Middle frontal gyrus (tissue), 1 donor: ENCODE measurements at regions not wholly inside any gene's neighbourhood (a gene's known extent, or its start where the extent isn't known, plus 50 kb on each side); places are given as distances from the start of the nearest gene placed in this dataset.
"Not testable (repeated sequence)": the region's sequence is repeated elsewhere in the genome, so short reads cannot be mapped to it uniquely, and the experiment has no call there.

Experiments
- DNase-seq: peaks from one replicate; pipeline ENCODE4 v3.0.0-alpha.2; 2015; ENCODE audit warnings: low spot score; ENCODE audit errors: extremely low spot score

DNA sequence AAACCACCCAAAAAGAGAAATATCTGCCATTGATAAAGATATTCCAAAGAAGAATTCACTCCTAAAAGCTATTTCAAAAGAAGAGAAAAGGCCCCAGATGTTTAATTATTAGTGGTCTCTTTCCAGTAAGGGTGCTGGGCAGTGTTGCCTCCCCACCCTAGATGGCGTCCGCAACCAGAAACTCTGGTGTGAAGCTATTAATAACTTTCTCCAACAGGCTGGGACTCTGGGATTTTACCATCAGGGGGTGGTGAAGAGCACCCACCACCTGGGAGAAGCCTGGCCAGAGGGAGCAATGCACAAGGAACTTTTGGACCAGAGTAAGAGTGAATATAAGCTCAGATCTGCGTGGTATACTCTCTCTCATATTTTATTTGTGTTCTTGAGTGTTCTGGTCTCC is 115.4 kb upstream of the TIAM1 start:
- DNase-seq, result no peak

- DNase-seq, result no peak
Observed at GRCh38 chr21:31457675-31458074, 113.6 kb upstream of the TIAM1 start.

- no peak for DNase-seq
Observed at GRCh38 chr21:31456201-31456600, 112.1 kb upstream of the TIAM1 start.

DNA sequence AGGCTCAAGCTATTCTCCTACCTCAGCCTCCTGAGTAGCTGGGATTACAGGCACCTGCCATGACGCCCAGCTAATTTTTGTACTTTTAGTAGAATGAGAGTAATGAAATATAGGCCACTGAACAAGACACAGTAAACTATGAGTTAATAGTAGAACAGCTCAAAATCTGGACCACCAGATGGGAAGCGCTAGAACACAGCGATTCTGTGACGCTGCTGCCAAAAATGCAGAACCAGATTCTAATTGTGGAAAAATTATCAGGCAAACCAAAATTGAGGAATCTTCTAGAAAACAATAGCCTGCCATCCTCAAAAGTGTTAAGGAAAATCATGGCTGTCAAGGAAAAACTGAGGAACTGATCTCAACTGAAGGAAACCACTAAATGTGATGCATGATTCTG is 111.4 kb upstream of the TIAM1 start:
- DNase-seq, result no peak

GRCh38 chr21:31450980-31451379 is 106.9 kb upstream of the TIAM1 start:
- DNase-seq, result no peak

- no peak for DNase-seq
Observed at GRCh38 chr21:31449921-31450535, 106.0 kb upstream of the TIAM1 start.

GRCh38 chr21:31448496-31448895 is 104.4 kb upstream of the TIAM1 start:
- no peak for DNase-seq

GRCh38 chr21:31447505-31447904 is 103.4 kb upstream of the TIAM1 start:
- DNase-seq, result no peak

DNA sequence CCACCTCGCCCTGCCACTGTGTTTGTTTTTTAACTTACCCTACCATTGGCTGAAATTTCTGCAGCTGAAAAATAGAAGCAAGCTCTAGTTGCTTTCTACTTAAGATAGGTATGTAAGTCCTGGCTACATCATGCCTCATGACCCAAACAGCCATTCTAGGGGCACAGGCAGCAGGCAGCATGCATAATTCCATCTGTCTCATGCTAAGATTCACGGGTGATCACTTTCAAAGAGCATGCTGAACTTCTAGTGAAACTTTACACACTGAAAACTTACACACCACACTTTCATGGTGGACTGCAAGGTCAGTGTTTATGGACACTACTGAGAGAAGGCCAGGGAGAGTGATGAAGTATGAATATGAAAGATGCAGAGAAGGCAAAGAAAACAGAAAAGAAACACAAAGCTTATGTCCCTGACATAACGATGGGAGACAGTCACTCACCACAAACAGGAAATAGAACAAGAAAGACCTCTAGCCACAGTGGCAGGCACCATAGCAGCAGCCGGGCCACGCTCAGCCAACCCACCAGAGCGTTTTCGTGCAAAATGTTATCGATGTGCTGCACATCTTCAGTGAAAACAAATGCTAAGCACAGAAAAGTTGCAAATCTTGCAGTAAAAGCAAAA is 102.3 kb upstream of the TIAM1 start:
- no peak for DNase-seq

GRCh38 chr21:31445137-31445536 is 101.1 kb upstream of the TIAM1 start:
- no peak for DNase-seq

DNA sequence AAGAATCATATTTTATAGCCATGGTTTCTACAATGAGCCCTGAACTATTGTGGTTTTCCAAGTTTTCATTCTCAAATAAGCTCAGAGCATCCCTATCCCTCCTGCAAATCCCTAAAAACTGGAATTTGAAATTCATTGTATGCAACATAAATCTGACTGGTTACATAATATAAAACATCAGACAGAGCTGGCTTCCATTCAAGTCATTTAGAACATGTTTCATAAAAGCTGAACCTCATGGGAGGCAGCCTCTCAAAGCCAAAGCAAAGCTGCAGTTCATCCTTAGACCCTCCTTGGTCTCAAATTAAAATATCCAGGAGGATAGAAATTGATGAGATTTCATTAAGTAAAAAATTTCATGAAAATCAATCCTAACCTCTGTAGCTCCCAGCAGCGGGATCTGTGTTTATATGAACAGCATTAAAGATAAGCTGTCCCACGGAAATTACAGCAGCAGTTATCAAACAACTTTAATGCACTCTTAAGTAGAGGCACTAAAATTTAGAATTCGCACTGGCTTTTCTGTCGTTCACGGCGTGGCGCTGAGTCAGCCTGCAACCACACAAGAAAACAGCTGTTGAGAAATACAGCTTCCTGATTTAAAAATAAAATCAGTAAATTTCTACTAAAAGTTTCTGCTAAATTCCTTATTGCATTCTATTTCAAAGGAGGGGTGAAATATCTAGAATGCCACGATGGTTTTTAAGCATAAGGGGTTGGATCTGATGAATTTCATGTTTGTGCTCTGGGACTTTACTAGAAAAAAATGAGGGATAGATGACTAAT is 99.9 kb upstream of the TIAM1 start:
- DNase-seq, result no peak

DNA sequence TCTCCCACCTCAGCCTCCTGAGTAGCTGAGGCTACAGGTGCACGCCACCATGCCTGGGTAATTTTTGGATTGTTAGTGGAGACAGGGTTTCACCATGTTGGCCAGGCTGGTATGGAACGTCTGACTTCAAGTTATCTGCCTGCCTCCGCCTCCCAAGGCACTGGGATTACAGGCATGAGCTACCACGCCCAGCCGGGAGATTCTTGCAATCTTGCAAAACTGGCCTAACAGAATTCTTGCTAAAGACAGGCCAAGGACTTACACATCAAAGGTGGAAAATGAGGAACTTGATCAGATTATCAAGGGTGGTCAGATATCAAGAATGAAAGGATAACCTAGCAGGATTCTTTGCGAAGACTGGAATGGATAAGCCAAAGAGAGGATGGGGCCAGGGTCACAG is 98.3 kb upstream of the TIAM1 start:
- no peak for DNase-seq

DNA sequence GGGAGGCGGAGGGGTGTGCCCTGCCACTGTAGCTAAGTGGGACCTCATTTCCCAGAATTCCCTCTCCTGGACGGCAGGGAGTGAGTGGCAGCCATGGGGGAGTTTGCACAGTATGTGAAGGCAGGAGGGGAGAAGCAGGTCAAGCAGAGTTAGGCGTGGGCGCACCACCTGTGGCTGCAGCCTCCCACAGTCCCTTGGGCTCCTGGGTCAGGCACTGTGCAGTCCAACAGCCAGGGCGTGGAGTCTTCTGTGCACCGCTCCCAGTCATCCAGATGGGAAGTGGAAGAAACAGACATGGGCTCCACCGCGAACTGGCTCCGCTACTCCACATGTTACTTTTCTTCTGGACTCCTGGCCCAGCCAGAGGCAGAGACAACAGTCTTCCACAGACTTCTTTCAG is 85.4 kb upstream of the TIAM1 start:
- no peak for DNase-seq

DNA sequence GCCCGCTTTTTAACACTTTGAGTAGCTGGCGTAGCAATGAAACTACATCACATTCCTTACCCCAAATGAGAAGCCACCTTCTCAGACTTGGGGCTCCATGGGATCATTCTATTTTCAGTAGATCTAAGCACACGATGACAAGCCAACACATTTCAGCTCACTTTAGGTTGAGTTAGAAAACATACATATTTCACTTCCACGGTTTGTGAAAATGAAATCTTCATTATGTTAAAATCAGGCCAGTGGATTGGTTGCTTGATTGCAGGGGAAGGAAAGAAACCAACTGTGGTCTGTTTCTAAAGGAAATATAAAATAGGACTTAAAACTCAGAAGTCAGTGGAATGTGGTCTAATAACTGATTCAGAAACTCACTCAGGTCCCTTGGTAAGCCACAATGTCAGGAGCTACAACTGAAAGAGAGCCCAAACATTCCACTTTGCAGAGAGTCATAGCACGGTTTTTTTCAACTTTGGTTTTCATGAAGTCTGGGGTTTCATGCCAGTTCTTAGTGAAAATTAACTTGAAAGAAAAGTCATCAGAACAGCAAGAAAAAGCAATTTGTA is 82.3 kb upstream of the TIAM1 start:
- no peak for DNase-seq

DNA sequence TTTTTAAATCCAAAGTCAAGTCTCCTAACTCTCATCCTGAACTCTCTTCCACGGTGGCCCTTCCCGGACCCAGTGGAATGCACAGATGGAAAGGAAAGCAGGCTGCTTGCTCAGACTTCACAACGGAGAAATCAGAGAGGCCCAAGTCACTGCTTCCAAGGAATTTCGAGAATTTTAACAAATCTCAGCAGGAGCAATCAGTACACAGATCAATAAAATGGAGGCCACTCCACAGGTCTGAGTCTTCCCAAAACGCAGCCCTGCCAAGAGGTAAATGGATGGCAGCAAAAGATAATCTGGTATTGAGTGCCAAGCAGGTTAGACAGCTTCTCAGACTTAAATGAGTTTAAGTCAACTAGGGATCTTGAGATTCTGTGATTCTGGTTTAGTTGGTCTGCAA is 81.1 kb upstream of the TIAM1 start:
- DNase-seq, result no peak

GRCh38 chr21:31424058-31424457 is 80.0 kb upstream of the TIAM1 start:
- DNase-seq, result no peak

DNA sequence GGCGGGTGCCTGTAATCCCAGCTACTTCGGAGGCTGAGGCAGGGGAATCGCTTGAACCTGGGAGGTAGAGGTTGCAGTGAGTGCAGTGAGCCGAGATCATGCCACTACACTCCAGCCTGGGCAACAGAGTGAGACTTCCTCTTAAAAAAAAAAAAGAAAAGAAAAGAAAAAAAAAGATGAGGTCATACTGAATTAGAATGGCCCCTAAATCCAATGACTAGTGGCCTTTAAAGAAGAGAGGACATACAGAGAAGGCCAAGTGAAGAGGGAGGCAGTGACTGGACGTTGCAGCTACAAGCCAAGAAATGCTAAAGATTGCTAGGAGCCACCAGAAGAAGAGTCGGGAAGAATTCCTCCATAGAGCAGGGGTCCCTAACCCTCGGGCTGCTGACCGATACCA is 76.9 kb upstream of the TIAM1 start:
- no peak for DNase-seq

DNA sequence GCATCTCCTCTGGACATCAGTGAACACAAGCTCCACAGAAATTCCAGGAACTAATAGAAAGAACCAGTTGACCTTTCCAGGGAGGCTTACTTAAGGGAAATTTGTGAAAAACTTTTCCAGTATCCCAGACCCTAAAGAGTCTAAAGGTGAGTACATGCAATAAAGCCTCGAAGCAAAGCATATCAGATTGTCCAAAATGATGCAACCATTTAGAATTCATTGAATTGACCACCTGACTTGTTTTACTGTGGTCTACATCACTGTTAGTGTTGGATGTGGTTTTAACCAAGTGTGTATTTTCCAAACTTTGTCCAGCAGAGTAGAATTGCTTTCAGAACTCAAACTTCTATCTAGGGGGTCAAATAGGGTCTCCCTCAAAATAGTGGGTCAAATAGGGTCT is 76.3 kb upstream of the TIAM1 start:
- no peak for DNase-seq

GRCh38 chr21:31418377-31419001 is 74.4 kb upstream of the TIAM1 start:
- DNase-seq, result no peak

GRCh38 chr21:31417214-31417613 is 73.2 kb upstream of the TIAM1 start:
- DNase-seq, result not testable (repeated sequence)

- no peak for DNase-seq
Observed at GRCh38 chr21:31416465-31416864, 72.4 kb upstream of the TIAM1 start.
